ENCODE measurements at regions not wholly inside any gene's neighbourhood (a gene's known extent, or its start where the extent isn't known, plus 50 kb on each side); places are given as distances from the start of the nearest gene placed in this dataset.

DNA sequence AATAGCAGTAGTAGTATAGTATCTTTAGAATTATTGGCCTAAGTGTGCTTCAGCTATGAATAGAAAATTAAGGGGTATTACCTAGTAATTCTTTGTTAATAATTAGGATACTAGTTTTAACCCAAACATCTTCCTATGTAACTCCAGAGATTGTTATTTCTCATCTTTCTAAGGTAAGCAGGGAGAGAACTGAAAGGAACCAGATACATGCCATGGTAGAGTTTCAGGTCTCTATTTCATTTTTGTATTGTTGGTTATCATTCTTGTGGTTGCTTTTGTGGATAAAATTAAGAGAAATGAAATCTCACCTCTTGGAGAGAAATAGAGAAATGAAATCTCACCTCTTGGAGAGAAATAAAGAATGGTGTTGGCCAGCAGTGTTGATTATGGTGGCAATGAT is 597.1 kb upstream of the CT83 start:
- no peak for TF ChIP-seq POLR2A (IDR thresholded peaks at IDR 0.05)
- TF ChIP-seq, protein P1, sequence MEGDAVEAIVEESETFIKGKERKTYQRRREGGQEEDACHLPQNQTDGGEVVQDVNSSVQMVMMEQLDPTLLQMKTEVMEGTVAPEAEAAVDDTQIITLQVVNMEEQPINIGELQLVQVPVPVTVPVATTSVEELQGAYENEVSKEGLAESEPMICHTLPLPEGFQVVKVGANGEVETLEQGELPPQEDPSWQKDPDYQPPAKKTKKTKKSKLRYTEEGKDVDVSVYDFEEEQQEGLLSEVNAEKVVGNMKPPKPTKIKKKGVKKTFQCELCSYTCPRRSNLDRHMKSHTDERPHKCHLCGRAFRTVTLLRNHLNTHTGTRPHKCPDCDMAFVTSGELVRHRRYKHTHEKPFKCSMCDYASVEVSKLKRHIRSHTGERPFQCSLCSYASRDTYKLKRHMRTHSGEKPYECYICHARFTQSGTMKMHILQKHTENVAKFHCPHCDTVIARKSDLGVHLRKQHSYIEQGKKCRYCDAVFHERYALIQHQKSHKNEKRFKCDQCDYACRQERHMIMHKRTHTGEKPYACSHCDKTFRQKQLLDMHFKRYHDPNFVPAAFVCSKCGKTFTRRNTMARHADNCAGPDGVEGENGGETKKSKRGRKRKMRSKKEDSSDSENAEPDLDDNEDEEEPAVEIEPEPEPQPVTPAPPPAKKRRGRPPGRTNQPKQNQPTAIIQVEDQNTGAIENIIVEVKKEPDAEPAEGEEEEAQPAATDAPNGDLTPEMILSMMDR (IDR thresholded peaks at IDR 0.05): no peak

All from stomach (tissue), 4 donors.